ENCODE measurements at regions not wholly inside any gene's neighbourhood (a gene's known extent, or its start where the extent isn't known, plus 50 kb on each side); places are given as distances from the start of the nearest gene placed in this dataset.
A peak's percentile ranks its signal among the peaks of the same experiment; 100 is the strongest.

- ATAC-seq (no peak), DNase-seq (ENCODE audit: low spot score) (no peak), FAIRE-seq (no peak)
- TF ChIP-seq JUND (CRISPR knock-in tag; IDR thresholded peaks at IDR 0.05) (no peak), MAFF (IDR thresholded peaks at IDR 0.05; ENCODE audit: low read depth, low read length) (peak; percentile 67), ZNF850 (CRISPR knock-in tag; conservative IDR thresholded peaks at IDR 0.05) (no peak), ZNF343 (CRISPR knock-in tag; IDR thresholded peaks at IDR 0.05) (no peak), TAF1 (CRISPR knock-in tag; IDR thresholded peaks at IDR 0.05) (no peak), ZNF598 (CRISPR knock-in tag; IDR thresholded peaks at IDR 0.05; ENCODE audit: borderline replicate concordance) (no peak), MAFK (conservative IDR thresholded peaks at IDR 0.05 in 1 of 2, IDR thresholded peaks at IDR 0.05 in 1 of 2; ENCODE audit: low read length in 2 of 2) (peak; percentile 68 to 77), MTF1 (CRISPR knock-in tag; IDR thresholded peaks at IDR 0.05) (no peak), ZNF3 (CRISPR knock-in tag; IDR thresholded peaks at IDR 0.05) (no peak), GABPA (IDR thresholded peaks at IDR 0.05; ENCODE audit: low read depth, low read length) (no peak), GABPA (CRISPR knock-in tag; IDR thresholded peaks at IDR 0.05; ENCODE audit: low read depth) (no peak), DNMT1 (CRISPR knock-in tag; IDR thresholded peaks at IDR 0.05) (no peak)
- intact Hi-C loops (cut with micrococcal nuclease; ENCODE audit: unreplicated experiment) = no loop called here
- H3K27ac ChIP-seq (ENCODE audit: extremely low read length, insufficient read depth, low read length) = no peak overlapping the region
- BruUV-seq (replicated peaks) = no TSS peak
- no peak overlapping the region for H3K9ac ChIP-seq (ENCODE audit: insufficient read depth, low read depth, low read length)
- no peaks in the 10 kb centered on the region for H3K27me3 ChIP-seq (ENCODE audit: control insufficient read depth in 1 of 2, insufficient read depth in 2 of 2, low read length in 2 of 2)
- H3K36me3 ChIP-seq (replicated peaks in 1 of 2; ENCODE audit: control insufficient read depth in 1 of 2, insufficient read depth in 2 of 2, low read length in 2 of 2) = no peaks in the 10 kb centered on the region
- H3K4me1 ChIP-seq (ENCODE audit: insufficient read depth, low read length) = peaks cover 5% of the 10 kb centered on the region; the same call in 1 of the 2 replicates
- in situ Hi-C loops (cut with HindIII; ENCODE audit: extremely low pct_ligation_motif_present, low pct_unique_long_range_greater_than_20kb) = no loop called here
- H3K4me2 ChIP-seq (ENCODE audit: low read depth, low read length) = no peak overlapping the region
- H3K4me3 ChIP-seq (replicated peaks in 1 of 3; ENCODE audit: insufficient read depth in 1 of 3, low read depth in 2 of 3, low read length in 3 of 3) = no peak overlapping the region
- no peaks in the 10 kb centered on the region for H3K9me3 ChIP-seq (ENCODE audit: low read length)
- no peaks in the 10 kb centered on the region for H3K79me2 ChIP-seq (ENCODE audit: insufficient read depth, low read length)
- H2AFZ ChIP-seq (ENCODE audit: low read length) = no peak overlapping the region
- H4K20me1 ChIP-seq (ENCODE audit: insufficient read depth, low read length) = no peaks in the 10 kb centered on the region
- ChIA-PET POLR2A (no interaction called here), CTCF (ENCODE audit: low intra/inter-chr PET ratio, low total read pairs) (no interaction called here)
Measured at GRCh38 chr5:60229691-60230185, 336.2 kb upstream of the PDE4D start.

DNA sequence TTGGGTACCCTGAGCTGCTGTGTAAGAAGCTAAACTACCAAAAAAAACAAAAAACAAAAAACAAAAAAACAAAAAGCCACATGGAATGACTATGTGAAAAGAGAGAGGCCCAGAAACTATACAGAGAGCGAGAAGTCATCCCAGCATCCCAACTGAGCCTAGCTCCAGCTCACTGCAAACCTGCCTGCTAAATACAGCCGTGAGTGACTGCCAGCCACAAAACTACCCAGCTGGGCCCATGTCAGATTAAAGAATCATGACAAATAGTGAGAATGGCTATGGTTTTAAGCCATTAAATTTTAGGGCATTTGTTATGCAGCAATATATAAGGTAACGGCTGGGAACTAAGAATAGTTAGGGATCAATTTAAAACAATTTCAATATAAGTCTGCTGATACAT, 335.1 kb upstream of the PDE4D start:
- no peak for DNase-seq (ENCODE audit: low spot score)
- CTCF ChIA-PET (ENCODE audit: low intra/inter-chr PET ratio, low total read pairs) = no interaction called here
- POLR2A ChIA-PET = no interaction called here
- TF ChIP-seq SMC3 (IDR thresholded peaks at IDR 0.05; ENCODE audit: low read length) (no peak), DDIT3 (CRISPR knock-in tag; IDR thresholded peaks at IDR 0.05) (no peak), ZBTB42 (CRISPR knock-in tag; IDR thresholded peaks at IDR 0.05) (no peak), MEIS2 (CRISPR knock-in tag; IDR thresholded peaks at IDR 0.05) (no peak), ZNF749 (CRISPR knock-in tag; IDR thresholded peaks at IDR 0.05; ENCODE audit: borderline replicate concordance) (no peak), ZNF350 (CRISPR knock-in tag; IDR thresholded peaks at IDR 0.05; ENCODE audit: borderline replicate concordance, low read depth) (no peak), ZNF607 (CRISPR knock-in tag; IDR thresholded peaks at IDR 0.05; ENCODE audit: borderline replicate concordance) (no peak), NRL (CRISPR knock-in tag; IDR thresholded peaks at IDR 0.05; ENCODE audit: borderline replicate concordance) (no peak), ARNT (IDR thresholded peaks at IDR 0.05) (no peak), BHLHE40 (IDR thresholded peaks at IDR 0.05; ENCODE audit: low read length) (no peak), RXRA (CRISPR knock-in tag; IDR thresholded peaks at IDR 0.05) (no peak)
- TF ChIP-seq, protein P1, sequence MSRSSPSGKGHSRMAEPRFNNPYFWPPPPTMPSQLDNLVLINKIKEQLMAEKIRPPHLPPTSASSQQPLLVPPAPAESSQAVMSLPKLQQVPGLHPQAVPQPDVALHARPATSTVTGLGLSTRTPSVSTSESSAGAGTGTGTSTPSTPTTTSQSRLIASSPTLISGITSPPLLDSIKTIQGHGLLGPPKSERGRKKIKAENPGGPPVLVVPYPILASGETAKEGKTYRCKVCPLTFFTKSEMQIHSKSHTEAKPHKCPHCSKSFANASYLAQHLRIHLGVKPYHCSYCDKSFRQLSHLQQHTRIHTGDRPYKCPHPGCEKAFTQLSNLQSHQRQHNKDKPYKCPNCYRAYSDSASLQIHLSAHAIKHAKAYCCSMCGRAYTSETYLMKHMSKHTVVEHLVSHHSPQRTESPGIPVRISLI (CRISPR knock-in tag; IDR thresholded peaks at IDR 0.05; ENCODE audit: borderline replicate concordance) = no peak

More for the DNA sequence above, 335.1 kb upstream of the PDE4D start:
- ATAC-seq = no peak
- H3K79me2 ChIP-seq (ENCODE audit: insufficient read depth, low read length) = no peaks in the 10 kb centered on the region
- in situ Hi-C loops (cut with HindIII; ENCODE audit: extremely low pct_ligation_motif_present, low pct_unique_long_range_greater_than_20kb) = no loop called here
- FAIRE-seq = no peak
- no peaks in the 10 kb centered on the region for H4K20me1 ChIP-seq (ENCODE audit: insufficient read depth, low read length)
- no peak overlapping the region for H3K4me3 ChIP-seq (replicated peaks in 1 of 3; ENCODE audit: insufficient read depth in 1 of 3, low read depth in 2 of 3, low read length in 3 of 3)
- no peak overlapping the region for H3K4me2 ChIP-seq (ENCODE audit: low read depth, low read length)
- intact Hi-C loops (cut with micrococcal nuclease; ENCODE audit: unreplicated experiment) = no loop called here
- no peak overlapping the region for H3K9ac ChIP-seq (ENCODE audit: insufficient read depth, low read depth, low read length)
- no peak overlapping the region for H2AFZ ChIP-seq (ENCODE audit: low read length)
- H3K4me1 ChIP-seq (ENCODE audit: insufficient read depth, low read length) = peaks cover 5% of the 10 kb centered on the region; the same call in 1 of the 2 replicates
- H3K36me3 ChIP-seq (replicated peaks in 1 of 2; ENCODE audit: control insufficient read depth in 1 of 2, insufficient read depth in 2 of 2, low read length in 2 of 2) = no peaks in the 10 kb centered on the region
- 80% methylated on average over 3 of the region's 3 CpGs for whole genome bisulfite sequencing (ENCODE audit: low lambda C conversion rate)
- H3K9me3 ChIP-seq (ENCODE audit: low read length) = no peaks in the 10 kb centered on the region
- H3K27ac ChIP-seq (ENCODE audit: extremely low read length, insufficient read depth, low read length) = no peak overlapping the region
- no TSS peak for BruUV-seq (replicated peaks)
- no peaks in the 10 kb centered on the region for H3K27me3 ChIP-seq (ENCODE audit: control insufficient read depth in 1 of 2, insufficient read depth in 2 of 2, low read length in 2 of 2)
